Muscle of arm (tissue), 1 donor: ENCODE measurements at regions not wholly inside any gene's neighbourhood (a gene's known extent, or its start where the extent isn't known, plus 50 kb on each side); places are given as distances from the start of the nearest gene placed in this dataset.
A peak's percentile ranks its signal among the peaks of the same experiment; 100 is the strongest.

Experiments
- DNase-seq: peaks from one replicate; pipeline ENCODE4 v3.0.0-alpha.2; 2013

GRCh38 chr12:4050340-4050739, 177.1 kb upstream of the PARP11 start:
- no peak for DNase-seq

- no peak for DNase-seq
These were observed 176.3 kb upstream of the PARP11 start for GRCh38 chr12:4049298-4050080.

GRCh38 chr12:4047421-4047820, 174.2 kb upstream of the PARP11 start:
- DNase-seq: no peak

- DNase-seq: no peak
These were observed 173.3 kb upstream of the PARP11 start for GRCh38 chr12:4046495-4046840.

- DNase-seq: no peak
These were observed 172.7 kb upstream of the PARP11 start for GRCh38 chr12:4045786-4046494.

- DNase-seq: no peak
These were observed 171.8 kb upstream of the PARP11 start for GRCh38 chr12:4044736-4045730.

- no peak for DNase-seq
These were observed 170.9 kb upstream of the PARP11 start for GRCh38 chr12:4044101-4044500.

- DNase-seq: no peak
These were observed 168.1 kb upstream of the PARP11 start for GRCh38 chr12:4041187-4041885.

GRCh38 chr12:4039931-4040330, 166.7 kb upstream of the PARP11 start:
- no peak for DNase-seq

- DNase-seq: peak; percentile 73
These were observed 164.6 kb upstream of the PARP11 start for GRCh38 chr12:4037747-4038312.

GRCh38 chr12:4036671-4037271, 163.6 kb upstream of the PARP11 start:
- DNase-seq: no peak

GRCh38 chr12:4034921-4035320, 161.7 kb upstream of the PARP11 start:
- no peak for DNase-seq

- no peak for DNase-seq
These were observed 159.9 kb upstream of the PARP11 start for GRCh38 chr12:4032924-4033615.

- no peak for DNase-seq
These were observed 158.6 kb upstream of the PARP11 start for GRCh38 chr12:4031703-4032291.

GRCh38 chr12:4030929-4031702, 157.9 kb upstream of the PARP11 start:
- DNase-seq: peak; percentile 87

- no peak for DNase-seq
These were observed 154.2 kb upstream of the PARP11 start for GRCh38 chr12:4027412-4027811.

- DNase-seq: no peak
These were observed 153.3 kb upstream of the PARP11 start for GRCh38 chr12:4026517-4026916.

- no peak for DNase-seq
These were observed 152.8 kb upstream of the PARP11 start for GRCh38 chr12:4026020-4026358.
